ENCODE measurements at regions not wholly inside any gene's neighbourhood (a gene's known extent, or its start where the extent isn't known, plus 50 kb on each side); places are given as distances from the start of the nearest gene placed in this dataset.
A peak's percentile ranks its signal among the peaks of the same experiment; 100 is the strongest.

GRCh38 chr1:13892198-13892597, 192.2 kb downstream of the PRDM2 start:
- no peak for DNase-seq (ENCODE audit: low read depth)
- in situ Hi-C loops (cut with HindIII; ENCODE audit: low sequenced_read_pairs), result no loop called here
- no peak overlapping the region for H3K4me3 ChIP-seq (ENCODE audit: low read depth, low read length)
- no peak for TF ChIP-seq CTCF (IDR thresholded peaks at IDR 0.05; ENCODE audit: low read depth, low read length, missing control alignments)

- in situ Hi-C loops (cut with HindIII; ENCODE audit: low sequenced_read_pairs), result no loop called here
- DNase-seq (ENCODE audit: low read depth), result no peak
- H3K4me3 ChIP-seq (ENCODE audit: low read depth, low read length), result peak overlapping the region; percentile 19
- TF ChIP-seq CTCF (IDR thresholded peaks at IDR 0.05; ENCODE audit: low read depth, low read length, missing control alignments), result no peak
Observed at GRCh38 chr1:13892671-13893325, 192.8 kb downstream of the PRDM2 start.

GRCh38 chr1:13893409-13893821, 193.4 kb downstream of the PRDM2 start:
- in situ Hi-C loops (cut with HindIII; ENCODE audit: low sequenced_read_pairs), result no loop called here
- no peak for TF ChIP-seq CTCF (IDR thresholded peaks at IDR 0.05; ENCODE audit: low read depth, low read length, missing control alignments)
- no peak overlapping the region for H3K4me3 ChIP-seq (ENCODE audit: low read depth, low read length)
- no peak for DNase-seq (ENCODE audit: low read depth)

- in situ Hi-C loops (cut with HindIII; ENCODE audit: low sequenced_read_pairs), result no loop called here
- no peak for TF ChIP-seq CTCF (IDR thresholded peaks at IDR 0.05; ENCODE audit: low read depth, low read length, missing control alignments)
- no peak for DNase-seq (ENCODE audit: low read depth)
- no peak overlapping the region for H3K4me3 ChIP-seq (ENCODE audit: low read depth, low read length)
Observed at GRCh38 chr1:13896932-13897331, 196.9 kb downstream of the PRDM2 start.

GRCh38 chr1:13898406-13898805, 198.4 kb downstream of the PRDM2 start:
- no peak for DNase-seq (ENCODE audit: low read depth)
- in situ Hi-C loops (cut with HindIII; ENCODE audit: low sequenced_read_pairs), result no loop called here
- no peak for TF ChIP-seq CTCF (IDR thresholded peaks at IDR 0.05; ENCODE audit: low read depth, low read length, missing control alignments)
- H3K4me3 ChIP-seq (ENCODE audit: low read depth, low read length), result no peak overlapping the region

- TF ChIP-seq CTCF (IDR thresholded peaks at IDR 0.05; ENCODE audit: low read depth, low read length, missing control alignments), result no peak
- no peak overlapping the region for H3K4me3 ChIP-seq (ENCODE audit: low read depth, low read length)
- in situ Hi-C loops (cut with HindIII; ENCODE audit: low sequenced_read_pairs), result no loop called here
- no peak for DNase-seq (ENCODE audit: low read depth)
Observed at GRCh38 chr1:13899856-13900255, 199.9 kb downstream of the PRDM2 start.
